WTC11 (cell line): ENCODE measurements at regions not wholly inside any gene's neighbourhood (a gene's known extent, or its start where the extent isn't known, plus 50 kb on each side); places are given as distances from the start of the nearest gene placed in this dataset.

Experiments
- ATAC-seq: fragments of 200-7000 bp; cut with Tn5 transposase; 2 replicates; pipeline ENCODE4 v1.10.0; 2021; ENCODE audit warnings: mild to moderate bottlenecking, moderate library complexity
- CTCF ChIA-PET: fragments of 300-600 bp; sonication (Branson Sonifier 250); formaldehyde crosslinking; loops from one replicate; lab custom pipeline; 2021; ENCODE audit warnings: antibody characterized with exemption; lab: Charles Lee
- POLR2A ChIA-PET: fragments of 350-600 bp; sonication (Branson Sonifier 250); formaldehyde crosslinking; loops from one replicate; lab custom pipeline; 2021; ENCODE audit warnings: antibody characterized with exemption; lab: Charles Lee
- DNase-seq: peaks from one replicate; pipeline ENCODE4 v3.0.0; 2021; ENCODE audit warnings: low spot score
- H3K27ac Mint-ChIP-seq: 2 replicates; pipeline ENCODE4 v1.8.0; 2021; ENCODE audit warnings: mixed read lengths
- H3K27me3 Mint-ChIP-seq: 2 replicates; pipeline ENCODE4 v1.8.0; 2021; ENCODE audit warnings: low read depth, mild to moderate bottlenecking, moderate library complexity, mixed read lengths
- H3K36me3 Mint-ChIP-seq: 2 replicates; pipeline ENCODE4 v1.8.0; 2021; ENCODE audit warnings: mixed read lengths
- H3K4me1 Mint-ChIP-seq: 2 replicates; pipeline ENCODE4 v1.8.0; 2022; ENCODE audit warnings: mixed read lengths
- H3K4me3 Mint-ChIP-seq: 2 replicates; pipeline ENCODE4 v1.8.0; 2021; ENCODE audit warnings: mild to moderate bottlenecking, moderate library complexity, mixed read lengths
- H3K9me3 Mint-ChIP-seq: 2 replicates; pipeline ENCODE4 v1.8.0; 2021; ENCODE audit warnings: mixed read lengths
- ATF1 ChIP-seq: sonication (generic); formaldehyde crosslinking; IDR thresholded peaks from 2 replicates; pipeline ENCODE4 v1.8.1; 2023; ENCODE audit warnings: mild to moderate bottlenecking, moderate library complexity, missing genetic modification reagents
- CDX4 ChIP-seq: fragments of 250-450 bp; sonication (Bioruptor Pico); IDR thresholded peaks from 2 replicates; pipeline ENCODE4 v1.9.0; 2021; ENCODE audit warnings: moderate library complexity, mild to moderate bottlenecking, inconsistent platforms, borderline replicate concordance
- CREB1 ChIP-seq: sonication (generic); formaldehyde crosslinking; IDR thresholded peaks from 2 replicates; pipeline ENCODE4 v1.8.0; 2023; ENCODE audit warnings: mild to moderate bottlenecking, missing genetic modification reagents
- GABPB1 ChIP-seq: sonication (generic); formaldehyde crosslinking; IDR thresholded peaks from 2 replicates; pipeline ENCODE4 v1.8.1; 2023; ENCODE audit warnings: mild to moderate bottlenecking, missing genetic modification reagents
- PRRX2 ChIP-seq: fragments of 250-450 bp; sonication (Bioruptor Pico); IDR thresholded peaks from 2 replicates; pipeline ENCODE4 v1.8.0; 2021; ENCODE audit warnings: mild to moderate bottlenecking
- RORB ChIP-seq: fragments of 250-450 bp; sonication (Bioruptor Pico); IDR thresholded peaks from 2 replicates; pipeline ENCODE4 v1.9.0; 2021; ENCODE audit warnings: mild to moderate bottlenecking
- SMAD3 ChIP-seq: sonication (generic); formaldehyde crosslinking; IDR thresholded peaks from 2 replicates; pipeline ENCODE4 v1.8.0; 2022; ENCODE audit warnings: missing genetic modification reagents, mild to moderate bottlenecking, borderline replicate concordance
- SOX15 ChIP-seq: fragments of 250-450 bp; sonication (Bioruptor Pico); IDR thresholded peaks from 2 replicates; pipeline ENCODE4 v1.9.0; 2021; ENCODE audit warnings: mild to moderate bottlenecking
- ZBTB43 ChIP-seq: sonication (generic); formaldehyde crosslinking; IDR thresholded peaks from 2 replicates; pipeline ENCODE4 v1.8.1; 2023; ENCODE audit warnings: mild to moderate bottlenecking, missing genetic modification reagents
- ZNF219 ChIP-seq: sonication (generic); formaldehyde crosslinking; IDR thresholded peaks from 2 replicates; pipeline ENCODE4 v1.8.0; 2023; ENCODE audit warnings: missing genetic modification reagents, mild to moderate bottlenecking, borderline replicate concordance
- ZNF317 ChIP-seq: sonication (generic); formaldehyde crosslinking; IDR thresholded peaks from 2 replicates; pipeline ENCODE4 v1.8.1; 2023; ENCODE audit warnings: low read depth, mild to moderate bottlenecking, moderate library complexity, missing genetic modification reagents, borderline replicate concordance
- ZNF423 ChIP-seq: fragments of 250-450 bp; sonication (Bioruptor Pico); IDR thresholded peaks from 2 replicates; pipeline ENCODE4 v2.1.2; 2022; ENCODE audit warnings: mild to moderate bottlenecking, moderate library complexity
- ZNF512 ChIP-seq: sonication (generic); formaldehyde crosslinking; IDR thresholded peaks from 2 replicates; pipeline ENCODE4 v1.8.1; 2022; ENCODE audit warnings: missing genetic modification reagents, borderline replicate concordance
- ZNF671 ChIP-seq: fragments of 250-450 bp; sonication (Bioruptor Pico); IDR thresholded peaks from 2 replicates; pipeline ENCODE4 v1.8.0; 2021; ENCODE audit warnings: mild to moderate bottlenecking
- TF ChIP-seq, protein P1 (sequence below): fragments of 250-450 bp; sonication (Bioruptor Pico); IDR thresholded peaks from 2 replicates; pipeline ENCODE4 v1.9.0; 2021; ENCODE audit warnings: mild to moderate bottlenecking
- TF ChIP-seq, protein P2 (sequence below): sonication (generic); formaldehyde crosslinking; IDR thresholded peaks from 2 replicates; pipeline ENCODE4 v1.8.0; 2023; ENCODE audit warnings: missing genetic modification reagents, mild to moderate bottlenecking, borderline replicate concordance
- TF ChIP-seq, protein P3 (sequence below): fragments of 200-600 bp; IDR thresholded peaks from 2 replicates; pipeline ENCODE4 v1.8.0; 2022; ENCODE audit warnings: antibody characterized with exemption

DNA sequence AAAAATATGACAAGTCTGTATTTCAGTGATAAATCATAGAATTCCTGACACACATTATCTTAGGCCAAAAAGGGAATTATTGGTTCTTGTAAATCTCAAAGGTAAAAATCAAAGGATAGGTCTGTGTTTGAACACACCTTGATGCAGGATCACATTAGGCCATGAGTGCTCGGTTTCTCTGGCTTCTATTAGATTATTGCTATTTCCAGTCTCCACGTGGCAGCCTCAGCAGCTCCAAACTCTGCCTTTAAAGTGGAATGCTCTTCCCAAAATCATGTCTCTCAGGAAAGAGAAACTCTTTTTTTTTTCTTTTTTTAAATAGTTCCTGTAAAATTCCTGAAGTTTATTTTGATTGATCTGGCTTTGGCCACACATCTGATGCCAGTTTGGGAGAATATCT lies 105.6 kb upstream of the FRMD6 start:
- Mint-ChIP-seq H3K4me1 (peaks cover 7% of the 10 kb centered on the region), H3K27ac (no peak overlapping the region), H3K36me3 (no peaks in the 10 kb centered on the region), H3K27me3 (no peaks in the 10 kb centered on the region), H3K9me3 (peaks cover 4% of the 10 kb centered on the region; the same call in 1 of the 2 replicates), H3K4me3 (no peak overlapping the region)
- no peak for ATAC-seq
- TF ChIP-seq PRRX2 (CRISPR knock-in tag) (no peak), SMAD3 (CRISPR knock-in tag) (no peak), ZNF423 (CRISPR knock-in tag) (no peak), SOX15 (CRISPR knock-in tag) (no peak), RORB (CRISPR knock-in tag) (no peak), ZBTB43 (no peak), ATF1 (CRISPR knock-in tag) (no peak), CREB1 (CRISPR knock-in tag) (no peak), GABPB1 (CRISPR knock-in tag) (no peak), ZNF671 (CRISPR knock-in tag) (no peak), ZNF317 (CRISPR knock-in tag) (no peak), CDX4 (CRISPR knock-in tag) (no peak), ZNF512 (CRISPR knock-in tag) (no peak), ZNF219 (CRISPR knock-in tag) (no peak)
- TF ChIP-seq, protein P1, sequence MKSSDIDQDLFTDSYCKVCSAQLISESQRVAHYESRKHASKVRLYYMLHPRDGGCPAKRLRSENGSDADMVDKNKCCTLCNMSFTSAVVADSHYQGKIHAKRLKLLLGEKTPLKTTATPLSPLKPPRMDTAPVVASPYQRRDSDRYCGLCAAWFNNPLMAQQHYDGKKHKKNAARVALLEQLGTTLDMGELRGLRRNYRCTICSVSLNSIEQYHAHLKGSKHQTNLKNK, result no peak
- TF ChIP-seq, protein P2, sequence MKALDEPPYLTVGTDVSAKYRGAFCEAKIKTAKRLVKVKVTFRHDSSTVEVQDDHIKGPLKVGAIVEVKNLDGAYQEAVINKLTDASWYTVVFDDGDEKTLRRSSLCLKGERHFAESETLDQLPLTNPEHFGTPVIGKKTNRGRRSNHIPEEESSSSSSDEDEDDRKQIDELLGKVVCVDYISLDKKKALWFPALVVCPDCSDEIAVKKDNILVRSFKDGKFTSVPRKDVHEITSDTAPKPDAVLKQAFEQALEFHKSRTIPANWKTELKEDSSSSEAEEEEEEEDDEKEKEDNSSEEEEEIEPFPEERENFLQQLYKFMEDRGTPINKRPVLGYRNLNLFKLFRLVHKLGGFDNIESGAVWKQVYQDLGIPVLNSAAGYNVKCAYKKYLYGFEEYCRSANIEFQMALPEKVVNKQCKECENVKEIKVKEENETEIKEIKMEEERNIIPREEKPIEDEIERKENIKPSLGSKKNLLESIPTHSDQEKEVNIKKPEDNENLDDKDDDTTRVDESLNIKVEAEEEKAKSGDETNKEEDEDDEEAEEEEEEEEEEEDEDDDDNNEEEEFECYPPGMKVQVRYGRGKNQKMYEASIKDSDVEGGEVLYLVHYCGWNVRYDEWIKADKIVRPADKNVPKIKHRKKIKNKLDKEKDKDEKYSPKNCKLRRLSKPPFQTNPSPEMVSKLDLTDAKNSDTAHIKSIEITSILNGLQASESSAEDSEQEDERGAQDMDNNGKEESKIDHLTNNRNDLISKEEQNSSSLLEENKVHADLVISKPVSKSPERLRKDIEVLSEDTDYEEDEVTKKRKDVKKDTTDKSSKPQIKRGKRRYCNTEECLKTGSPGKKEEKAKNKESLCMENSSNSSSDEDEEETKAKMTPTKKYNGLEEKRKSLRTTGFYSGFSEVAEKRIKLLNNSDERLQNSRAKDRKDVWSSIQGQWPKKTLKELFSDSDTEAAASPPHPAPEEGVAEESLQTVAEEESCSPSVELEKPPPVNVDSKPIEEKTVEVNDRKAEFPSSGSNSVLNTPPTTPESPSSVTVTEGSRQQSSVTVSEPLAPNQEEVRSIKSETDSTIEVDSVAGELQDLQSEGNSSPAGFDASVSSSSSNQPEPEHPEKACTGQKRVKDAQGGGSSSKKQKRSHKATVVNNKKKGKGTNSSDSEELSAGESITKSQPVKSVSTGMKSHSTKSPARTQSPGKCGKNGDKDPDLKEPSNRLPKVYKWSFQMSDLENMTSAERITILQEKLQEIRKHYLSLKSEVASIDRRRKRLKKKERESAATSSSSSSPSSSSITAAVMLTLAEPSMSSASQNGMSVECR (CRISPR knock-in tag), result no peak
- TF ChIP-seq, protein P3, sequence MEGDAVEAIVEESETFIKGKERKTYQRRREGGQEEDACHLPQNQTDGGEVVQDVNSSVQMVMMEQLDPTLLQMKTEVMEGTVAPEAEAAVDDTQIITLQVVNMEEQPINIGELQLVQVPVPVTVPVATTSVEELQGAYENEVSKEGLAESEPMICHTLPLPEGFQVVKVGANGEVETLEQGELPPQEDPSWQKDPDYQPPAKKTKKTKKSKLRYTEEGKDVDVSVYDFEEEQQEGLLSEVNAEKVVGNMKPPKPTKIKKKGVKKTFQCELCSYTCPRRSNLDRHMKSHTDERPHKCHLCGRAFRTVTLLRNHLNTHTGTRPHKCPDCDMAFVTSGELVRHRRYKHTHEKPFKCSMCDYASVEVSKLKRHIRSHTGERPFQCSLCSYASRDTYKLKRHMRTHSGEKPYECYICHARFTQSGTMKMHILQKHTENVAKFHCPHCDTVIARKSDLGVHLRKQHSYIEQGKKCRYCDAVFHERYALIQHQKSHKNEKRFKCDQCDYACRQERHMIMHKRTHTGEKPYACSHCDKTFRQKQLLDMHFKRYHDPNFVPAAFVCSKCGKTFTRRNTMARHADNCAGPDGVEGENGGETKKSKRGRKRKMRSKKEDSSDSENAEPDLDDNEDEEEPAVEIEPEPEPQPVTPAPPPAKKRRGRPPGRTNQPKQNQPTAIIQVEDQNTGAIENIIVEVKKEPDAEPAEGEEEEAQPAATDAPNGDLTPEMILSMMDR, result no peak
- ChIA-PET POLR2A (interaction anchor here (0.7 kb wide), 1 partner anchor 235 kb away, joined by 5 read pairs; no protein-coding TSS in a partner anchor), CTCF (interaction anchor here (0.7 kb wide), 2 partner anchors 172 to 335 kb away, joined by 3 to 4 read pairs; no protein-coding TSS in a partner anchor)
- no peak for DNase-seq
